GM19239 (cell line): ENCODE measurements at regions not wholly inside any gene's neighbourhood (a gene's known extent, or its start where the extent isn't known, plus 50 kb on each side); places are given as distances from the start of the nearest gene placed in this dataset.

Experiments
- DNase-seq: peaks from one replicate; pipeline ENCODE4 v3.0.0; 2011; ENCODE audit warnings: low spot score; ENCODE audit not compliant: insufficient read length
- FAIRE-seq: peaks from 2 replicates; lab custom pipeline; 2011; peaks lifted over from hg19 to GRCh38; lab: Jason Lieb, UNC

- no peak for DNase-seq
- FAIRE-seq: no peak
These were observed 92.5 kb downstream of the IRX2 start for GRCh38 chr5:2658881-2659470.

- DNase-seq: no peak
- FAIRE-seq: no peak
These were observed 93.0 kb downstream of the IRX2 start for GRCh38 chr5:2658447-2658846.

- FAIRE-seq (no peak), DNase-seq (no peak)
These were observed 94.3 kb downstream of the IRX2 start for GRCh38 chr5:2657151-2657550.

GRCh38 chr5:2656206-2656605 is 95.3 kb downstream of the IRX2 start:
- FAIRE-seq (no peak), DNase-seq (no peak)

- no peak for DNase-seq
- FAIRE-seq: no peak
These were observed 97.5 kb downstream of the IRX2 start for GRCh38 chr5:2653991-2654390.

GRCh38 chr5:2651116-2651515 is 100.4 kb downstream of the IRX2 start:
- DNase-seq (no peak), FAIRE-seq (no peak)

- no peak for FAIRE-seq
These were observed 108.7 kb downstream of the IRX2 start for GRCh38 chr5:2642684-2643345.

GRCh38 chr5:2640717-2641116 is 110.8 kb downstream of the IRX2 start:
- DNase-seq: no peak
- no peak for FAIRE-seq

More at GRCh38 chr5:2642684-2643345, 108.7 kb downstream of the IRX2 start:
- no peak for DNase-seq

- DNase-seq (no peak), FAIRE-seq (no peak)
These were observed 112.1 kb downstream of the IRX2 start for GRCh38 chr5:2639425-2639824.

- FAIRE-seq: no peak
- DNase-seq: no peak
These were observed 116.9 kb downstream of the IRX2 start for GRCh38 chr5:2634399-2635176.

GRCh38 chr5:2633992-2634391 is 117.5 kb downstream of the IRX2 start:
- DNase-seq (no peak), FAIRE-seq (no peak)

GRCh38 chr5:2631758-2632157 is 119.7 kb downstream of the IRX2 start:
- FAIRE-seq (no peak), DNase-seq (no peak)

- DNase-seq (no peak), FAIRE-seq (no peak)
These were observed 122.4 kb downstream of the IRX2 start for GRCh38 chr5:2629045-2629444.

- FAIRE-seq: no peak
- no peak for DNase-seq
These were observed 123.6 kb downstream of the IRX2 start for GRCh38 chr5:2627867-2628266.

GRCh38 chr5:2626572-2626971 is 124.9 kb downstream of the IRX2 start:
- FAIRE-seq: no peak
- no peak for DNase-seq

GRCh38 chr5:2622866-2623265 is 128.6 kb downstream of the IRX2 start:
- FAIRE-seq (no peak), DNase-seq (no peak)

GRCh38 chr5:2621631-2622030 is 129.8 kb downstream of the IRX2 start:
- no peak for FAIRE-seq

GRCh38 chr5:2619216-2619615 is 132.3 kb downstream of the IRX2 start:
- FAIRE-seq: no peak
- DNase-seq: no peak

More at GRCh38 chr5:2621631-2622030, 129.8 kb downstream of the IRX2 start:
- DNase-seq: no peak

GRCh38 chr5:2617461-2617860 is 134.0 kb downstream of the IRX2 start:
- DNase-seq: no peak
- no peak for FAIRE-seq

GRCh38 chr5:2615917-2616316 is 135.6 kb downstream of the IRX2 start:
- FAIRE-seq (no peak), DNase-seq (no peak)

- FAIRE-seq (no peak), DNase-seq (no peak)
These were observed 136.9 kb downstream of the IRX2 start for GRCh38 chr5:2614571-2614970.
